Epidermal melanocyte (primary cell): ENCODE measurements at regions not wholly inside any gene's neighbourhood (a gene's known extent, or its start where the extent isn't known, plus 50 kb on each side); places are given as distances from the start of the nearest gene placed in this dataset.

Source experiments
- DNase-seq: peaks from one replicate; pipeline ENCODE4 v3.0.0; 2011; ENCODE audit warnings: low spot score; ENCODE audit not compliant: insufficient read length

- DNase-seq: no peak
These were observed 68.2 kb upstream of the CXCR4 start for GRCh38 chr2:136185981-136186776.

DNA sequence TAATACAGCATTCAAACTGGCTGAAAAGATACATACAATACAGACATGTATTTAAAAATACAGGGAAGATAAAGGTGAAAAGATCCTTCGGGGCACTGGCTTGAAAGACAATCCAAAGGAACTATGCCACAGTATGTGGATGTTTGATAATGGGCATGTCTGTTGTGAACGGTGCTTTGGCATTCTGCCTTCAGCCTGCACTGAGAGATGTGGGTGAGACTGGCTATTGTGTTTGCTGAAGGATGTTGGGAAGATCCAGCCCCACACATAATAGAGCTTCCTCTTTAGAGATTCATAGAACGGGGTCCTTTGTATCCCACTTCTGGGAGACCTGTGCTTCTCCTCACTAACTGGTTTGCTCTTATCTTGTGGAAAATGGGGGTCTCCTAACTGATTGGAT lies 65.1 kb upstream of the CXCR4 start:
- no peak for DNase-seq

- DNase-seq: no peak
These were observed 64.4 kb upstream of the CXCR4 start for GRCh38 chr2:136182315-136182714.

GRCh38 chr2:136179602-136179975 lies 61.6 kb upstream of the CXCR4 start:
- no peak for DNase-seq

DNA sequence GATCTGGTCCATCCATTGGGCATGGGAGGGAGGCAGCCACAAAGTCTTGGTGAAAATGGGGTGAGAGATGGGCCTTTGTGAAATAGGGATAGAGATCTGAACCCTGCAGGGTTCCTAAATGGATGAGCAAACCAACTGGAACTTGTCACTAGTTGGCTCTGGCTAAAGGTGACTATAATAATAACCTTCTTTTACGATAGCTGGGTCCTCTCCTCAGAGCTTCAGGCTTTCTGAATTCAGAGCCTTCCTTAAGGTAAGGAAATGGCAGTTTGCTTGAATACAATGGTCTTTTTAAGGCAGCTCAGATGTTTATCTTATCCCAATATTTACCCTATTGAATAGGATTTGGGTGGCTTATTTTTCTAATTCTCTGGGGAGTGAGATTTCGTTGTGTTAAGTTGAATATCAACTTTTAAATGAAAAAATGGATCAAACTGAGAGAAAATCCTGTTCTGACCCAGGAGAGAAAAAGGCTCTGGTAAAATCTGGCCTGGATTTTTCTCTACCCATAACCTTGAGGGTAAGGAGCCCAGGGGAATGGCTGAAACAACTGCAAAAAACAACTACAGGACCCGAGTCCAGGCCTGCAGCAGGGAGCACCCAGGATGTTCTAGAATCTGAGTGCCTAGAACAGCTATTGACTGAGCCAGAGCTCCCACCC lies 61.1 kb upstream of the CXCR4 start:
- no peak for DNase-seq

DNA sequence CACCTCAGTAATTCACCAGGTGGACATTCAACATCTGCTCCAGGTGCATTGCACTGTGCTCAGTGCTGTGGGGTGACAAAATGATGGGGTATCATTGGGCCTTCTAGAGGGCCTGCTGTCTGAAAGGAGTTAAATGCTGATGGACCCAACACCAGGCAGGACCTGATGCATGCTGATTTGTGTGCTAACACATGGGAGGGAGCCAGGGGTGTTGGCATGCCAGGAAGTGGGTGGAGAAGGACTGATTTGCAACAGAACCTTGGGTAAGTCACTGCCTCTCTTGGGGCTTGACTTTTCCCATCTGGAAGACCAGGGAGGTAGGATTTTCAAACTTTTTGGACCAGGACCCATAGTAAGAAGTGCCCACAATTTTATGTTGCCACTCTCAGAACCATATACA lies 57.9 kb upstream of the CXCR4 start:
- no peak for DNase-seq

GRCh38 chr2:136175466-136175865 lies 57.5 kb upstream of the CXCR4 start:
- no peak for DNase-seq

DNA sequence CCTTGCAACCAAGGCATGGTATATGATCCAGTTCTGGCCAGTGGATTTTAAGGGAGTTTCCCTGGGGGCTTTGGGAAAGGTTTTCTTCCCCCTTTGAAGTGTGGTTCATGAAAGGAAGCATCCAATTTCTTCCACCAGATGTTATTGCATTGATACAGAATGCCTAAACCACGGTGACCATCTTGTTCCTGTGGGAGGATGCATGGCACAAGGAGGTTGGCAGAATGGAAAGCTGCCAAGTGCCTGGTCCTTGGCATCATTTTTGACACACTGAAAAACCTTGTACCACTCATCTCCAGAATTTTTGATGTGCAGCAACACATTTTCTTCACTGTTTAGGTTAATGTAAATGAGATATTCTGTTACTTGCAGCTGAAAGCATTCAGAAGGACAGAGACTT lies 55.2 kb upstream of the CXCR4 start:
- no peak for DNase-seq

GRCh38 chr2:136171223-136171622 lies 53.3 kb upstream of the CXCR4 start:
- no peak for DNase-seq

- no peak for DNase-seq
These were observed 50.8 kb upstream of the CXCR4 start for GRCh38 chr2:136168720-136169119.

DNA sequence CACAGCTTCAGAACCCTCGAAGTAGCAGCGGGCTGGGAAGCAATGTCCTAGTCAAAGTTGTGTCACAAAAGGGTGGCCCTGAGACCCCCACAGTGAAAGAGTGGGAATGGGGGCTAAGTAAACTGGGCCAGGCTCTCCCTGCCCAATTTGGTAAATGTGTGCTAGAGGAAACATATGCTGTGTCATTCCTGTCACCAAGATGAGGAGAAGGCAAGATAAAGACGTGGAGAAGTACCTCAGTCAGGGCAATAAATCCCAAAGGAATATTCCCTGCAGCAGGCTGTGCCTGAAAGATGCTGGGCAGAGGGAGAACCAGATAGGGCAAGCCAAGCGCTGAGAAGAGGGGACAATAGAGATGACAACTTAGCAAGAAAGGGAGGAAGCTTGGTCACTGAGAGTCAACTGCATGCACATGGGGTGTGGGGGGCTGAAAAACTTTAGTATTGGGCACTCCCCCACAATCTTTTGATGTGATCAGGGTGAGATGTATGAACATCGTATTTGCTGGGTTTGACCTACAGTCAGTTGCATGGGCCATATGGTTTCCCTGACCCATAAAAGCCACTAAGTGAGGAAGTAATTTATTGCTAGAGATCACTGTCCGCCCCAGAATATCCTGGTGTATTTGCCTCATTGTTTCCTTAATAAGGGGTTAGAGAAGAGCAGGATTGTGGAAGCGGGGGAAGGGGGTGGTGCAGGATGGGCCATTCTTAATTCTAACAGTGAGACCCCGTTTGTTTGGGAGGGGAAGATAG lies 49.9 kb upstream of the CXCR4 start:
- DNase-seq: no peak
